ENCODE measurements at regions not wholly inside any gene's neighbourhood (a gene's known extent, or its start where the extent isn't known, plus 50 kb on each side); places are given as distances from the start of the nearest gene placed in this dataset.
A peak's percentile ranks its signal among the peaks of the same experiment; 100 is the strongest.

- no peak overlapping the region for H3K27ac ChIP-seq (ENCODE audit: low read length)
- TF ChIP-seq CTCF (IDR thresholded peaks at IDR 0.05) = no peak
- no peak for TF ChIP-seq POLR2AphosphoS5 (IDR thresholded peaks at IDR 0.05; ENCODE audit: low read depth, low read length)
- TF ChIP-seq REST (IDR thresholded peaks at IDR 0.05; ENCODE audit: insufficient read depth in 1 of 2, low read depth in 2 of 2, low read length in 1 of 2) = no peak
- no peak for TF ChIP-seq TCF7L2 (IDR thresholded peaks at IDR 0.05; ENCODE audit: low read depth, low read length)
- TF ChIP-seq SIN3A (IDR thresholded peaks at IDR 0.05; ENCODE audit: borderline replicate concordance, insufficient read depth, low read depth, low read length) = no peak
- ATAC-seq (no peak), DNase-seq (ENCODE audit: low read depth, low spot score) (no peak)
- no peaks in the 10 kb centered on the region for H3K36me3 ChIP-seq (ENCODE audit: control insufficient read depth, insufficient read depth, low read length)
- ChIA-PET POLR2A (no interaction called here), CTCF (interaction anchor here (1.1 kb wide), 1 partner anchor 474 kb away, joined by 3 read pairs; no protein-coding TSS in a partner anchor)
- no TSS peak for BruUV-seq (replicated peaks)
- no peak overlapping the region for H3K4me3 ChIP-seq (ENCODE audit: low read depth in 2 of 2, low read length in 2 of 2)
- in situ Hi-C loops (cut with HindIII; ENCODE audit: low pct_unique_long_range_greater_than_20kb, low sequenced_read_pairs) (no loop called here), intact Hi-C loops (cut with micrococcal nuclease; ENCODE audit: unreplicated experiment) (loop anchor here (2.0 to 5.0 kb wide), 2 partner anchors 132 to 459 kb away; no protein-coding TSS in a partner anchor)
- no peaks in the 10 kb centered on the region for H3K9me3 ChIP-seq (ENCODE audit: control insufficient read depth, insufficient read depth, low read depth, low read length)
- H3K4me1 ChIP-seq (ENCODE audit: control insufficient read depth, insufficient read depth, low read length) = no peaks in the 10 kb centered on the region
- no peaks in the 10 kb centered on the region for H3K27me3 ChIP-seq (ENCODE audit: control insufficient read depth, insufficient read depth, low read length)
These were observed 174.2 kb upstream of the FAM20A start for GRCh38 chr17:68775318-68775717.

GRCh38 chr17:68771867-68772515 lies 170.8 kb upstream of the FAM20A start:
- no peaks in the 10 kb centered on the region for H3K9me3 ChIP-seq (ENCODE audit: control insufficient read depth, insufficient read depth, low read depth, low read length)
- ATAC-seq (0 out of 2 replicates have a peak, but pooled peaks have one; percentile 45), DNase-seq (ENCODE audit: low read depth, low spot score) (no peak)
- TF ChIP-seq REST (IDR thresholded peaks at IDR 0.05; ENCODE audit: insufficient read depth in 1 of 2, low read depth in 2 of 2, low read length in 1 of 2) (no peak), TCF7L2 (IDR thresholded peaks at IDR 0.05; ENCODE audit: low read depth, low read length) (no peak), CTCF (IDR thresholded peaks at IDR 0.05) (peak; percentile 72)
- ChIA-PET CTCF (interaction anchor here (0.6 to 0.7 kb wide), 2 partner anchors 86 to 1605 kb away, joined by 3 to 6 read pairs; no protein-coding TSS in a partner anchor), POLR2A (no interaction called here)
- no peaks in the 10 kb centered on the region for H3K36me3 ChIP-seq (ENCODE audit: control insufficient read depth, insufficient read depth, low read length)
- no peak overlapping the region for H3K27ac ChIP-seq (ENCODE audit: low read length)
- H3K27me3 ChIP-seq (ENCODE audit: control insufficient read depth, insufficient read depth, low read length) = no peaks in the 10 kb centered on the region
- in situ Hi-C loops (cut with HindIII; ENCODE audit: low pct_unique_long_range_greater_than_20kb, low sequenced_read_pairs) (no loop called here), intact Hi-C loops (cut with micrococcal nuclease; ENCODE audit: unreplicated experiment) (no loop called here)
- no peaks in the 10 kb centered on the region for H3K4me1 ChIP-seq (ENCODE audit: control insufficient read depth, insufficient read depth, low read length)
- no TSS peak for BruUV-seq (replicated peaks)
- H3K4me3 ChIP-seq (ENCODE audit: low read depth in 2 of 2, low read length in 2 of 2) = peak overlapping the region in 1 of 2 experiments; percentile 8; a peak in 1 of 4 replicates
